Peyer's patch (tissue), 4 donors: ENCODE measurements at regions not wholly inside any gene's neighbourhood (a gene's known extent, or its start where the extent isn't known, plus 50 kb on each side); places are given as distances from the start of the nearest gene placed in this dataset.

Source experiments
- CTCF ChIP-seq, 6 experiments: fragments of 450-650 bp in 4 of 6; fragments of 200-600 bp in 2 of 6; sonication (generic) in 1 of 6; IDR thresholded peaks; one replicate each; pipeline ENCODE4 v1.5.1; 2017 to 2019; ENCODE audit warnings: antibody characterized with exemption in 6 of 6, mild to moderate bottlenecking in 3 of 6, moderate library complexity in 1 of 6
- POLR2A ChIP-seq, 2 donors: fragments of 450-650 bp; IDR thresholded peaks; one replicate each; pipeline ENCODE4 v1.5.1; 2017; ENCODE audit warnings: antibody characterized with exemption in 2 of 2, mild to moderate bottlenecking in 2 of 2, moderate library complexity in 2 of 2

- TF ChIP-seq CTCF (IDR thresholded peaks at IDR 0.05) (no peak), POLR2A (IDR thresholded peaks at IDR 0.05) (no peak)
Observed at GRCh38 chr22:48926643-48927042, 901.0 kb downstream of the BRD1 start.
